ENCODE measurements at regions not wholly inside any gene's neighbourhood (a gene's known extent, or its start where the extent isn't known, plus 50 kb on each side); places are given as distances from the start of the nearest gene placed in this dataset.
"Not testable (repeated sequence)": the region's sequence is repeated elsewhere in the genome, so short reads cannot be mapped to it uniquely, and the experiment has no call there.

DNA sequence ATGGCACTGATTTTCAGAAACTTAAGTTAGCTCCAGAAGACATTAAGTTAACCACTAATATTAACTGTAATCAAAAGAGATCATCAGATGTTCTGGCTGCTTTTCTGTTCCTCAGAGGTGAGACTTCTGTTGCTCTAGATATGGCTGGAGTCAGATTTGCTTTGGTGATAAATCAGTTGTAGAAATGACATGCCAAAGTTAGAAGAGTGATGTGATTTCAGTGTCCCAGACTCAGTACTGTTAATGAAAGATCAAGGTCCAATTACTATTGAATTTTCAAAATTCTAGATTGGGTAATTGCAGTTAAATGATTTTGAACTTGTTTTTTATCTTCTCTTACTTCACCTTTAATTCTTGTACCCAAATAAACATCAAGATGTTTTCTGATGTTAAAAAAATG is 402.4 kb upstream of the SYNCRIP start:
- no peaks in the 10 kb centered on the region for H3K9me3 ChIP-seq
- no peak for DNase-seq
- intact Hi-C loops (cut with DNase I; ENCODE audit: low total_unique reads): no loop called here

DNA sequence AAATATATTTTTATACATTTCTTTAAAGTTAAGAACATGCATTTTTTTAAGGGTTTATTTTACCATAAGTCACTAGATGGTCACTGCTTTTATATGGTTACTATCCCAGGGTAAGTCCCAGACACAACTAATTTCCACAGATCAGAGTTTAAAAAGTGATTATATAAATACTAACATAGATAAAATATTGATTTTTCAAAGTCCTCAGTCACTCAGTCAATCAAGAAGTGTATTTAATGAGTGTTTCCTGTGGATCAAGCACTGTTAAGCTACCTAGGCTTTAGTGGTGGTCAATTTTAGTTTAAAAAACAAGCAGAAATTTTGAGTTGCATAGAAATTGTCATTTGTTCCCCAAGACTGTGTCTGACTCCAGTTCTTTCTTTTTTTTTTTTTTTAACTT is 399.5 kb upstream of the SYNCRIP start:
- DNase-seq: no peak

More for the DNA sequence above, 402.4 kb upstream of the SYNCRIP start:
- H3K27ac ChIP-seq: no peak overlapping the region
- TF ChIP-seq, protein P1, sequence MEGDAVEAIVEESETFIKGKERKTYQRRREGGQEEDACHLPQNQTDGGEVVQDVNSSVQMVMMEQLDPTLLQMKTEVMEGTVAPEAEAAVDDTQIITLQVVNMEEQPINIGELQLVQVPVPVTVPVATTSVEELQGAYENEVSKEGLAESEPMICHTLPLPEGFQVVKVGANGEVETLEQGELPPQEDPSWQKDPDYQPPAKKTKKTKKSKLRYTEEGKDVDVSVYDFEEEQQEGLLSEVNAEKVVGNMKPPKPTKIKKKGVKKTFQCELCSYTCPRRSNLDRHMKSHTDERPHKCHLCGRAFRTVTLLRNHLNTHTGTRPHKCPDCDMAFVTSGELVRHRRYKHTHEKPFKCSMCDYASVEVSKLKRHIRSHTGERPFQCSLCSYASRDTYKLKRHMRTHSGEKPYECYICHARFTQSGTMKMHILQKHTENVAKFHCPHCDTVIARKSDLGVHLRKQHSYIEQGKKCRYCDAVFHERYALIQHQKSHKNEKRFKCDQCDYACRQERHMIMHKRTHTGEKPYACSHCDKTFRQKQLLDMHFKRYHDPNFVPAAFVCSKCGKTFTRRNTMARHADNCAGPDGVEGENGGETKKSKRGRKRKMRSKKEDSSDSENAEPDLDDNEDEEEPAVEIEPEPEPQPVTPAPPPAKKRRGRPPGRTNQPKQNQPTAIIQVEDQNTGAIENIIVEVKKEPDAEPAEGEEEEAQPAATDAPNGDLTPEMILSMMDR (IDR thresholded peaks at IDR 0.05): no peak
- no peak for TF ChIP-seq POLR2A (IDR thresholded peaks at IDR 0.05)
- H3K36me3 ChIP-seq: no peaks in the 10 kb centered on the region
- no peak overlapping the region for H3K4me3 ChIP-seq
- H3K4me1 ChIP-seq: no peaks in the 10 kb centered on the region
- no peaks in the 10 kb centered on the region for H3K27me3 ChIP-seq

DNA sequence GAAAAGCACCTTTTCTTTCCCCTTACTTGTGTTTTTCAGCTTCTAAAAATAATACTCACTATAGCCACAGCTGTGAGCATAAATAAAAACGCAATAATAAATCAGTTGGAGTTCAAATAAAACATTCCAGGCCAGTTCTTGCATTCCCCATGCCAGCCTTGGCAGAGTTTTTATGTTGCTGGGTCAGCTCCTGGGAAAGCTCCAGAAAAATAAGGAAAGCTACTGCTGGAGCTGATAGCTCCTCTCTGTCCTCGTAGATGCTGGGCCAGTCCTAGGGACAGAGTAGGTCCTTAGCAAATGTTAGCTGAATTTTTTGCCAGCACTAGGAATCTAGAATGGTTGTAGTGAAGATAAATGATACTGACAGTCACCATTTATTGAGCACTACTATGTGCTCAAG is 389.0 kb upstream of the SYNCRIP start:
- no peak for DNase-seq

More for the DNA sequence above, 399.5 kb upstream of the SYNCRIP start:
- intact Hi-C loops (cut with DNase I; ENCODE audit: low total_unique reads): no loop called here
- no peak for TF ChIP-seq POLR2A (IDR thresholded peaks at IDR 0.05)
- TF ChIP-seq, protein P1 (IDR thresholded peaks at IDR 0.05): no peak
- Histone ChIP-seq H3K9me3 (no peaks in the 10 kb centered on the region), H3K36me3 (no peaks in the 10 kb centered on the region), H3K4me1 (no peaks in the 10 kb centered on the region), H3K4me3 (no peak overlapping the region), H3K27ac (no peak overlapping the region), H3K27me3 (no peaks in the 10 kb centered on the region)

DNA sequence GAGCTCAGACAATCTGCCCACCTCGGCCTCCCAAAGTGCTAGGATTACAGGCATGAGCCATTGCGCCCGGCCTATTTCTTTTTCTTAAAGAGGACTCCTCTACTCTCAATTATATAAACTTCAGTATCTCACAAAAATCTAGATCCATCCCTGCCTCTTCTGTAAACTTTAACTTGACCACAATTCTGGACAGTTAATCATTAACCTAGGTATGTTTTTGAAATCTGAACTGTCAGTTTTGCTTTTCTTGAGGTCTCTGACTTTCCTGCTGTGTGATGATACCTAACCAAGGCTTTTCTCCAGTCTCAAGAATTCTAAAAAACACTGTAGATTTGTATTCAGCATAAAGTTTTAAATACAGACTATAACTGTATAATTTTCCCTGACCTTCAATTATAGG is 388.2 kb upstream of the SYNCRIP start:
- Histone ChIP-seq H3K9me3 (no peaks in the 10 kb centered on the region), H3K27me3 (no peaks in the 10 kb centered on the region), H3K27ac (no peak overlapping the region), H3K4me1 (no peaks in the 10 kb centered on the region), H3K4me3 (no peak overlapping the region), H3K36me3 (no peaks in the 10 kb centered on the region)
- TF ChIP-seq, protein P1 (IDR thresholded peaks at IDR 0.05): no peak
- TF ChIP-seq POLR2A (IDR thresholded peaks at IDR 0.05): no peak
- intact Hi-C loops (cut with DNase I; ENCODE audit: low total_unique reads): no loop called here
- DNase-seq: no peak

More for the DNA sequence above, 389.0 kb upstream of the SYNCRIP start:
- Histone ChIP-seq H3K9me3 (no peaks in the 10 kb centered on the region), H3K4me3 (no peak overlapping the region), H3K27me3 (no peaks in the 10 kb centered on the region), H3K27ac (no peak overlapping the region), H3K4me1 (no peaks in the 10 kb centered on the region), H3K36me3 (no peaks in the 10 kb centered on the region)
- intact Hi-C loops (cut with DNase I; ENCODE audit: low total_unique reads): no loop called here
- TF ChIP-seq, protein P1 (IDR thresholded peaks at IDR 0.05): no peak
- no peak for TF ChIP-seq POLR2A (IDR thresholded peaks at IDR 0.05)

DNA sequence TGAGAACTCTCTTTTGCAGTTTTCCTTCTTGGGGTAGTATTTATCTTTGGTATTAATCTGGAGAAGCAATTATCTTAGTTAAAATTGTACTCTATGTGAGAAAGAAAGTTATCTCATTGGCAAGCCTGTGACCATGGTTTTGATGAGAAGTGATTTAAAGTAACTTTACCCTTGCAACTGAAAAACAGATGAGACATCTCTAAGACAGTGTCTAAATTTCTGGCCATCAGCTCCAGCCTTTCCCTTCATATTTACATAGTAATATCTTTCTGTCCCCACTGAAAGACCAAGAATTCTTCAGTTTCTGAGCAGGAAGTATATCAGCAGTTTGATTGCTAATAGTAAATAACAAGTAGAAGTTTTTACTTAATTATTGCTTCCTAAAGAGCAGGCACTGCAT is 386.1 kb upstream of the SYNCRIP start:
- Histone ChIP-seq H3K36me3 (no peaks in the 10 kb centered on the region), H3K4me3 (no peak overlapping the region), H3K27me3 (no peaks in the 10 kb centered on the region), H3K9me3 (no peaks in the 10 kb centered on the region), H3K4me1 (no peaks in the 10 kb centered on the region), H3K27ac (no peak overlapping the region)
- DNase-seq: no peak
- intact Hi-C loops (cut with DNase I; ENCODE audit: low total_unique reads): no loop called here
- TF ChIP-seq POLR2A (IDR thresholded peaks at IDR 0.05): no peak
- TF ChIP-seq, protein P1 (IDR thresholded peaks at IDR 0.05): no peak

DNA sequence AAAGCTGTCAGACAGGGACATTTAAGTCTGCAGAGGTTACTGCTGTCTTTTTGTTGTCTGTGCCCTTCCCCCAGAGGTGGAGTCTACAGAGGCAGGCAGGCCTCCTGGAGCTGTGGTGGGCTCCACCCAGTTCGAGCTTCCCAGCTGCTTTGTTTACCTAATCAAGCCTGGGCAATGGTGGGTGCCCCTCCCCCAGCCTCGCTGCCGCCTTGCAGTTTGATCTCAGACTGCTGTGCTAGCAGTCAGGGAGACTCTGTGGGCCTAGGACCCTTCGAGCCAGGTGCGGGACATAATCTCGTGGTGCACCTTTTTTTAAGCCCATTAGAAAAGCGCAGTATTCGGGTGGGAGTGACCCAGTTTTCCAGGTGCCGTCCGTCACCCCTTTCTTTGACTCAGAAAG is 384.2 kb upstream of the SYNCRIP start:
- H3K36me3 ChIP-seq; H3K27me3 ChIP-seq; H3K4me3 ChIP-seq; DNase-seq; intact Hi-C loops (cut with DNase I; ENCODE audit: low total_unique reads); H3K27ac ChIP-seq; H3K9me3 ChIP-seq; H3K4me1 ChIP-seq: not testable (repeated sequence)
